ENCODE measurements at regions not wholly inside any gene's neighbourhood (a gene's known extent, or its start where the extent isn't known, plus 50 kb on each side); places are given as distances from the start of the nearest gene placed in this dataset.

- TF ChIP-seq CTCF (IDR thresholded peaks at IDR 0.05) = no peak
- no peak for TF ChIP-seq EP300 (IDR thresholded peaks at IDR 0.05)
- TF ChIP-seq POLR2A (IDR thresholded peaks at IDR 0.05) = no peak
Measured at GRCh38 chr16:29107299-29107698, 122.4 kb downstream of the LAT start.
